HG03097 (cell line): ENCODE measurements at regions not wholly inside any gene's neighbourhood (a gene's known extent, or its start where the extent isn't known, plus 50 kb on each side); places are given as distances from the start of the nearest gene placed in this dataset.
"Not testable (repeated sequence)": the region's sequence is repeated elsewhere in the genome, so short reads cannot be mapped to it uniquely, and the experiment has no call there.

Experiments used
- ATAC-seq: cut with Tn5 transposase; IDR thresholded peaks from one replicate; pipeline ENCODE4 v1.9.1; 2021; ENCODE audit not compliant: unreplicated experiment, low FRiP score

GRCh38 chr20:12179692-12180091, 262.0 kb downstream of the BTBD3 start:
- ATAC-seq, result no peak

GRCh38 chr20:12180107-12180661, 262.5 kb downstream of the BTBD3 start:
- ATAC-seq, result no peak

- no peak for ATAC-seq
Measured at GRCh38 chr20:12198281-12198680, 280.6 kb downstream of the BTBD3 start.

- no peak for ATAC-seq
Measured at GRCh38 chr20:12199703-12200102, 282.0 kb downstream of the BTBD3 start.

GRCh38 chr20:12201289-12201991, 283.7 kb downstream of the BTBD3 start:
- no peak for ATAC-seq

- ATAC-seq, result no peak
Measured at GRCh38 chr20:12203399-12203798, 285.7 kb downstream of the BTBD3 start.

GRCh38 chr20:12203981-12204380, 286.3 kb downstream of the BTBD3 start:
- ATAC-seq, result no peak

- no peak for ATAC-seq
Measured at GRCh38 chr20:12207875-12208274, 290.2 kb downstream of the BTBD3 start.

GRCh38 chr20:12210591-12210990, 292.9 kb downstream of the BTBD3 start:
- no peak for ATAC-seq

- no peak for ATAC-seq
Measured at GRCh38 chr20:12211361-12211760, 293.7 kb downstream of the BTBD3 start.

- ATAC-seq, result no peak
Measured at GRCh38 chr20:12217382-12217781, 299.7 kb downstream of the BTBD3 start.

GRCh38 chr20:12219798-12220197, 302.1 kb downstream of the BTBD3 start:
- ATAC-seq, result no peak

GRCh38 chr20:12223057-12223456, 305.4 kb downstream of the BTBD3 start:
- no peak for ATAC-seq

GRCh38 chr20:12225898-12226297, 308.2 kb downstream of the BTBD3 start:
- ATAC-seq, result no peak

GRCh38 chr20:12229891-12230290, 312.2 kb downstream of the BTBD3 start:
- ATAC-seq, result no peak

GRCh38 chr20:12237772-12238171, 320.1 kb downstream of the BTBD3 start:
- no peak for ATAC-seq

- no peak for ATAC-seq
Measured at GRCh38 chr20:12241065-12241464, 323.4 kb downstream of the BTBD3 start.

- no peak for ATAC-seq
Measured at GRCh38 chr20:12243327-12243726, 325.6 kb downstream of the BTBD3 start.

- no peak for ATAC-seq
Measured at GRCh38 chr20:12248481-12248880, 330.8 kb downstream of the BTBD3 start.

- ATAC-seq, result not testable (repeated sequence)
Measured at GRCh38 chr20:12250661-12251060, 333.0 kb downstream of the BTBD3 start.

GRCh38 chr20:12252793-12253192, 335.1 kb downstream of the BTBD3 start:
- ATAC-seq, result no peak

- ATAC-seq, result no peak
Measured at GRCh38 chr20:12255461-12255970, 337.8 kb downstream of the BTBD3 start.
